GM21360 (cell line): ENCODE measurements at regions not wholly inside any gene's neighbourhood (a gene's known extent, or its start where the extent isn't known, plus 50 kb on each side); places are given as distances from the start of the nearest gene placed in this dataset.
"Not testable (repeated sequence)": the region's sequence is repeated elsewhere in the genome, so short reads cannot be mapped to it uniquely, and the experiment has no call there.

Experiments
- ATAC-seq: cut with Tn5 transposase; IDR thresholded peaks from one replicate; pipeline ENCODE4 v1.9.1; 2021; ENCODE audit warnings: mild to moderate bottlenecking, moderate library complexity; ENCODE audit not compliant: unreplicated experiment

- no peak for ATAC-seq
Measured at GRCh38 chr13:71304861-71305260, 562.1 kb downstream of the DACH1 start.

GRCh38 chr13:71303144-71303543 is 563.9 kb downstream of the DACH1 start:
- no peak for ATAC-seq

- ATAC-seq = no peak
Measured at GRCh38 chr13:71300602-71301001, 566.4 kb downstream of the DACH1 start.

- peak; percentile 1 for ATAC-seq
Measured at GRCh38 chr13:71291842-71292146, 575.2 kb downstream of the DACH1 start.

GRCh38 chr13:71290963-71291841 is 575.8 kb downstream of the DACH1 start:
- ATAC-seq = peak; percentile 90

GRCh38 chr13:71289980-71290379 is 577.0 kb downstream of the DACH1 start:
- not testable (repeated sequence) for ATAC-seq

GRCh38 chr13:71285700-71286099 is 581.3 kb downstream of the DACH1 start:
- ATAC-seq = no peak

- ATAC-seq = no peak
Measured at GRCh38 chr13:71278512-71278911, 588.5 kb downstream of the DACH1 start.

GRCh38 chr13:71274923-71275608 is 591.9 kb downstream of the DACH1 start:
- peak; percentile 98 for ATAC-seq

- ATAC-seq = no peak
Measured at GRCh38 chr13:71261256-71261655, 605.7 kb downstream of the DACH1 start.

- no peak for ATAC-seq
Measured at GRCh38 chr13:71260246-71260645, 606.8 kb downstream of the DACH1 start.

GRCh38 chr13:71255633-71256032 is 611.4 kb downstream of the DACH1 start:
- no peak for ATAC-seq

GRCh38 chr13:71254384-71254783 is 612.6 kb downstream of the DACH1 start:
- no peak for ATAC-seq

GRCh38 chr13:71252184-71252704 is 614.8 kb downstream of the DACH1 start:
- ATAC-seq = no peak

GRCh38 chr13:71251292-71251951 is 615.6 kb downstream of the DACH1 start:
- ATAC-seq = no peak

- no peak for ATAC-seq
Measured at GRCh38 chr13:71249011-71249410, 618.0 kb downstream of the DACH1 start.

GRCh38 chr13:71244161-71244560 is 622.8 kb downstream of the DACH1 start:
- no peak for ATAC-seq

- no peak for ATAC-seq
Measured at GRCh38 chr13:71242201-71242600, 624.8 kb downstream of the DACH1 start.

- ATAC-seq = peak; percentile 82
Measured at GRCh38 chr13:71240911-71241310, 626.1 kb downstream of the DACH1 start.

GRCh38 chr13:71237332-71237731 is 629.7 kb downstream of the DACH1 start:
- no peak for ATAC-seq

- ATAC-seq = no peak
Measured at GRCh38 chr13:71219698-71220415, 647.1 kb downstream of the DACH1 start.
